PC-9 (cell line): ENCODE measurements at regions not wholly inside any gene's neighbourhood (a gene's known extent, or its start where the extent isn't known, plus 50 kb on each side); places are given as distances from the start of the nearest gene placed in this dataset.

Experiments
- EZH2 ChIP-seq: fragments of 200-600 bp; sonication (generic); IDR thresholded peaks from 2 replicates; pipeline ENCODE4 v1.8.0; 2017; ENCODE audit warnings: antibody characterized with exemption, low read depth
- TF ChIP-seq, protein P1 (sequence below): fragments of 200-600 bp; sonication (generic); conservative IDR thresholded peaks from 2 replicates; pipeline ENCODE4 v1.6.1; 2017; ENCODE audit warnings: mixed run types, antibody characterized with exemption, mild to moderate bottlenecking, moderate library complexity

DNA sequence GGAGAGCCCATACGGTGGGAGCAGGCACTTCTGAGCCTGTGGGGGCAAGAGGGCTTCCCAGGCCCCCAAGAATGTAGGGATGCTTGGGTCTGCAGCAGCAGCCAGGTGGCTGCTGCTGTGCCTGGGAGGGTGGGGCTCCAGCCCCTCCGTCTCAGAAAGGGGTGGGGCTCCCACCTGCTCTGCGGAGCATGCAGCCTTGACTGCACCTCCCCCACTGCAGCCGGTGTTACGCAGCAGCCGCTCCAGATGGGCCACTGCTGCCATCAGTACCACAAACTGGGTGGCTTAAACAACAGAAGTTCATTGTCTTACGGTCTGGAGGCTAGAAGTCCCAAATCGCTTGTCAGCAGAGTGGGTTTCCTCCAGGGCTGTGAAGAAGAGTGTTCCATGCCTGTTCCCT is 365.5 kb downstream of the TMEM38B start:
- TF ChIP-seq, protein P1, sequence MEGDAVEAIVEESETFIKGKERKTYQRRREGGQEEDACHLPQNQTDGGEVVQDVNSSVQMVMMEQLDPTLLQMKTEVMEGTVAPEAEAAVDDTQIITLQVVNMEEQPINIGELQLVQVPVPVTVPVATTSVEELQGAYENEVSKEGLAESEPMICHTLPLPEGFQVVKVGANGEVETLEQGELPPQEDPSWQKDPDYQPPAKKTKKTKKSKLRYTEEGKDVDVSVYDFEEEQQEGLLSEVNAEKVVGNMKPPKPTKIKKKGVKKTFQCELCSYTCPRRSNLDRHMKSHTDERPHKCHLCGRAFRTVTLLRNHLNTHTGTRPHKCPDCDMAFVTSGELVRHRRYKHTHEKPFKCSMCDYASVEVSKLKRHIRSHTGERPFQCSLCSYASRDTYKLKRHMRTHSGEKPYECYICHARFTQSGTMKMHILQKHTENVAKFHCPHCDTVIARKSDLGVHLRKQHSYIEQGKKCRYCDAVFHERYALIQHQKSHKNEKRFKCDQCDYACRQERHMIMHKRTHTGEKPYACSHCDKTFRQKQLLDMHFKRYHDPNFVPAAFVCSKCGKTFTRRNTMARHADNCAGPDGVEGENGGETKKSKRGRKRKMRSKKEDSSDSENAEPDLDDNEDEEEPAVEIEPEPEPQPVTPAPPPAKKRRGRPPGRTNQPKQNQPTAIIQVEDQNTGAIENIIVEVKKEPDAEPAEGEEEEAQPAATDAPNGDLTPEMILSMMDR: no peak
- no peak for TF ChIP-seq EZH2
